OCI-LY1 (cell line): ENCODE measurements at regions not wholly inside any gene's neighbourhood (a gene's known extent, or its start where the extent isn't known, plus 50 kb on each side); places are given as distances from the start of the nearest gene placed in this dataset.

Experiments used
- CTCF ChIP-seq: fragments of 200-600 bp; sonication (generic), shearing (Covaris generic); IDR thresholded peaks from 2 replicates; pipeline ENCODE4 v1.5.1; 2017; ENCODE audit warnings: mild to moderate bottlenecking, antibody characterized with exemption, low read length, moderate library complexity, mixed read lengths
- EZH2 ChIP-seq: fragments of 200-600 bp; sonication (generic), shearing (Covaris generic); IDR thresholded peaks from 2 replicates; pipeline ENCODE4 v1.8.0; 2017; ENCODE audit warnings: borderline replicate concordance, mixed run types, mild to moderate bottlenecking, antibody characterized with exemption, low read length, moderate library complexity, mixed read lengths

GRCh38 chrX:36462142-36462541 is 542.6 kb downstream of the CFAP47 start:
- TF ChIP-seq CTCF: no peak
- TF ChIP-seq EZH2: no peak
